K562 (cell line): ENCODE measurements at regions not wholly inside any gene's neighbourhood (a gene's known extent, or its start where the extent isn't known, plus 50 kb on each side); places are given as distances from the start of the nearest gene placed in this dataset.

Experiments used
- ATAC-seq: fragments of 200-7000 bp; cut with Tn5 transposase; 3 replicates; pipeline ENCODE4 v1.9.1; 2020; ENCODE audit warnings: moderate library complexity
- BruUV-seq: library from RNA; stranded (reverse); fragments of 400-500 nt; replicated peaks from 2 replicates; lab custom pipeline; 2021; lab: Mats Ljungman, UMichigan
- CTCF ChIA-PET: fragments of 300-600 bp; formaldehyde crosslinking; extraction: SDS; loops from one replicate; lab custom pipeline; 2021; ENCODE audit warnings: low intra/inter-chr PET ratio; lab: Yijun Ruan, JAX
- POLR2A ChIA-PET: fragments of 300-600, 350-650 bp; sonication (Branson Sonifier 250); formaldehyde crosslinking; extraction: SDS; loops from one replicate; lab custom pipeline; 2021; ENCODE audit warnings: antibody characterized with exemption, inconsistent platforms; lab: Yijun Ruan, JAX
- DNase-seq, 4 experiments: peaks; one replicate each; pipeline versions ENCODE4 v3.0.0 to v3.0.0-alpha.2; 2011 to 2018; ENCODE audit warnings: low spot score in 3 of 4, mixed read lengths in 3 of 4; ENCODE audit errors: extremely low read depth in 1 of 4
- FAIRE-seq: peaks from 2 replicates; lab custom pipeline; 2011; peaks lifted over from hg19 to GRCh38; lab: Jason Lieb, UNC
- H2AFZ ChIP-seq: 2 replicates; pipeline ENCODE4 v1.6.0; 2011; ENCODE audit warnings: low read depth, low read length, control low read depth, inconsistent platforms
- H3K27ac ChIP-seq: fragments of 200-600 bp; 3 replicates; pipeline ENCODE4 v1.8.0; 2011; ENCODE audit warnings: low read depth, mild to moderate bottlenecking, control low read depth, inconsistent platforms, low read length, moderate library complexity, mixed read lengths; ENCODE audit errors: extremely low read depth
- H3K27me3 ChIP-seq, 2 experiments: fragments of 300-600 bp in 1 of 2; 2 replicates in 1 of 2; 3 replicates in 1 of 2; pipeline versions ENCODE4 v1.6.0 to v1.8.0; 2011; ENCODE audit warnings: inconsistent platforms in 2 of 2, low read length in 2 of 2, mild to moderate bottlenecking in 1 of 2, mixed read lengths in 1 of 2, moderate library complexity in 1 of 2; ENCODE audit not compliant: control insufficient read depth in 2 of 2, insufficient read depth in 2 of 2
- H3K36me3 ChIP-seq: fragments of 300-600 bp; 3 replicates; pipeline ENCODE4 v1.8.0; 2011; ENCODE audit warnings: mild to moderate bottlenecking, low read length, inconsistent platforms; ENCODE audit not compliant: control insufficient read depth, insufficient read depth
- H3K4me1 ChIP-seq, 2 experiments: fragments of 200-600 bp in 1 of 2; replicated peaks in 1 of 2; 2 replicates in 1 of 2; 3 replicates in 1 of 2; pipeline versions ENCODE4 v1.5.1 to v1.8.0; 2011; ENCODE audit warnings: inconsistent platforms in 2 of 2, low read length in 2 of 2, mild to moderate bottlenecking in 1 of 2, mixed read lengths in 1 of 2, moderate library complexity in 1 of 2; ENCODE audit not compliant: control insufficient read depth in 2 of 2, insufficient read depth in 2 of 2
- H3K4me2 ChIP-seq: 2 replicates; pipeline ENCODE4 v1.6.1; 2011; ENCODE audit warnings: low read length, control low read depth, inconsistent platforms, mixed read lengths; ENCODE audit not compliant: insufficient read depth
- H3K4me3 ChIP-seq: fragments of 200-600 bp; sonication (generic), shearing (Covaris generic); 2 replicates; pipeline ENCODE4 v1.5.1; 2016; ENCODE audit warnings: control low read depth, inconsistent platforms
- H3K79me2 ChIP-seq: fragments of 200-600 bp; 3 replicates; pipeline ENCODE4 v1.8.0; 2011; ENCODE audit warnings: low read length, inconsistent platforms; ENCODE audit not compliant: control insufficient read depth, insufficient read depth
- H3K9ac ChIP-seq, 2 experiments: 2 replicates each; pipeline versions ENCODE4 v1.6.0 to v1.6.1; 2011; ENCODE audit warnings: low read depth in 2 of 2, low read length in 2 of 2, control low read depth in 1 of 2, inconsistent platforms in 1 of 2, mild to moderate bottlenecking in 1 of 2, mixed read lengths in 1 of 2; ENCODE audit not compliant: insufficient read depth in 1 of 2
- H3K9me1 ChIP-seq: one replicate; pipeline ENCODE4 v1.6.0; 2011; ENCODE audit warnings: inconsistent platforms, mild to moderate bottlenecking, low read length, moderate library complexity; ENCODE audit not compliant: control insufficient read depth, insufficient read depth
- H3K9me3 ChIP-seq: replicated peaks from 2 replicates; pipeline ENCODE4 v1.5.1; 2011; ENCODE audit warnings: low read depth, low read length, inconsistent platforms; ENCODE audit not compliant: control insufficient read depth, insufficient read depth
- H4K20me1 ChIP-seq: replicated peaks from 2 replicates; pipeline ENCODE4 v1.6.1; 2011; ENCODE audit warnings: low read length, inconsistent platforms, mixed read lengths; ENCODE audit not compliant: control insufficient read depth, insufficient read depth
- EGR1 ChIP-seq: fragments of 450-650 bp; conservative IDR thresholded peaks from 2 replicates; pipeline ENCODE4 v1.6.1; 2017; ENCODE audit warnings: mild to moderate bottlenecking
- HDAC6 ChIP-seq: IDR thresholded peaks from 2 replicates; pipeline ENCODE4 v1.6.1; 2012; ENCODE audit warnings: low read depth, mild to moderate bottlenecking, control low read depth, inconsistent platforms, low read length, moderate library complexity
- HMG20A ChIP-seq: fragments of 450-650 bp; formaldehyde crosslinking; conservative IDR thresholded peaks from 2 replicates; pipeline ENCODE4 v1.4.0; 2020; ENCODE audit warnings: mild to moderate bottlenecking, mixed read lengths
- HMGN3 ChIP-seq: IDR thresholded peaks from 2 replicates; pipeline ENCODE4 v1.6.1; 2011; ENCODE audit warnings: borderline replicate concordance, low read depth, mild to moderate bottlenecking, mixed read lengths, low read length; ENCODE audit not compliant: insufficient read length; ENCODE audit errors: extremely low read depth
- MAFG ChIP-seq: fragments of 450-650 bp; conservative IDR thresholded peaks from 2 replicates; pipeline ENCODE4 v1.6.1; 2016; ENCODE audit warnings: missing genetic modification characterization, missing compliant biosample characterization
- MED1 ChIP-seq: sonication (generic); formaldehyde crosslinking; IDR thresholded peaks from 2 replicates; pipeline ENCODE4 v1.8.1; 2023; ENCODE audit warnings: missing genetic modification reagents, borderline replicate concordance
- RAD51 ChIP-seq: fragments of 450-650 bp; IDR thresholded peaks from 2 replicates; pipeline ENCODE4 v1.7.1; 2016; ENCODE audit warnings: low read depth, mild to moderate bottlenecking, borderline replicate concordance
- SMAD3 ChIP-seq: fragments of 450-650 bp; formaldehyde crosslinking; conservative IDR thresholded peaks from 2 replicates; pipeline ENCODE4 v1.4.0; 2020; ENCODE audit warnings: mild to moderate bottlenecking
- SMARCB1 ChIP-seq: IDR thresholded peaks from 2 replicates; pipeline ENCODE4 v1.6.1; 2011; ENCODE audit warnings: improper control_type of control experiment, low read depth; ENCODE audit not compliant: insufficient read length
- THRB ChIP-seq: fragments of 450-650 bp; formaldehyde crosslinking; conservative IDR thresholded peaks from 2 replicates; pipeline ENCODE4 v1.4.0; 2022; ENCODE audit warnings: mild to moderate bottlenecking, missing genetic modification characterization
- TSC22D4 ChIP-seq: fragments of 450-650 bp; IDR thresholded peaks from 2 replicates; pipeline ENCODE4 v1.6.1; 2016; ENCODE audit warnings: missing genetic modification characterization, missing biosample characterization, control low read depth
- ZNF408 ChIP-seq: fragments of 250-450 bp; sonication (Bioruptor Pico); IDR thresholded peaks from 2 replicates; pipeline ENCODE4 v1.4.0; 2020; ENCODE audit warnings: low read depth, mild to moderate bottlenecking, moderate library complexity
- ZZZ3 ChIP-seq: fragments of 450-650 bp; IDR thresholded peaks from 2 replicates; pipeline ENCODE4 v1.6.1; 2016; ENCODE audit warnings: antibody characterized with exemption, mild to moderate bottlenecking, moderate library complexity
- WGBS: fragments of 100-300 bp; shearing (Covaris generic); methylation state at CpG from one replicate; pipeline ENCODE4 v1.1.6; 2016; ENCODE audit warnings: low coverage, mixed read lengths; ENCODE audit not compliant: insufficient coverage; ENCODE audit errors: missing lambda C conversion rate; 5-methylcytosine and 5-hydroxymethylcytosine counted together
- in situ Hi-C: fragments of 300-500 bp; cut with MboI; formaldehyde crosslinking; loops from 4 replicates; pipeline ENCODE4 v1.15.0; 2018; ENCODE audit warnings: inconsistent platforms, mixed read lengths
- intact Hi-C: fragments of 100-400 bp; cut with micrococcal nuclease; formaldehyde crosslinking; loops from 2 replicates; pipeline ENCODE4 v1.14.2; 2022

DNA sequence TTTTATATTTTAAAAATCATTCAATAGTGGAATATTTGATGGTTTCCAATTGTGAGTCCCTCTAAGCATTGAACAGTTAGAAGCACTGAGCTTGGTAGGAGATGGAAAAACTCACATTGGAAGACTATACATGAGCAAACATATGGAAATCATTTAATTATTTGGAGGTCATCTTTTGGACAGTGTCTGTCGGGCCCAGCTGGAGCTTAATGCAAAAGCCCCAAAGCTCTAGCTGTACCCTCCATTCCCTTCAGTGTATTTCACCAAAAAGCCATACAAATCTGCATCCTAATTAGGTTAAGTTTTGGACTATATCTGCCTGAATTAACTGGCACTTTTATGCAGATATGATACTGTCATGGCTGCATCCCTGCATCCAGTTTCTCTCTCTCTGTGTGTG is 365.7 kb downstream of the FLRT2 start:
- FAIRE-seq (no peak), ATAC-seq (no peak), DNase-seq (no peak)
- H3K27ac ChIP-seq: no peak overlapping the region
- no peaks in the 10 kb centered on the region for H3K9me3 ChIP-seq
- no peaks in the 10 kb centered on the region for H3K36me3 ChIP-seq
- H3K27me3 ChIP-seq: no peaks in the 10 kb centered on the region
- 0% methylated on average over 1 of the region's 1 CpG for WGBS
- CTCF ChIA-PET: no interaction called here
- POLR2A ChIA-PET: no interaction called here
- intact Hi-C loops: no loop called here
- no peaks in the 10 kb centered on the region for H3K4me1 ChIP-seq
- BruUV-seq: no TSS peak
- TF ChIP-seq MAFG (tag): no peak
- TF ChIP-seq ZZZ3: no peak
- TF ChIP-seq HDAC6: no peak
- TF ChIP-seq SMAD3 (CRISPR knock-in tag): no peak
- no peak for TF ChIP-seq MED1 (CRISPR knock-in tag)
- no peak for TF ChIP-seq ZNF408
- H3K79me2 ChIP-seq: no peaks in the 10 kb centered on the region
- H3K4me3 ChIP-seq: no peak overlapping the region
- no peaks in the 10 kb centered on the region for H4K20me1 ChIP-seq
- H3K9me1 ChIP-seq: no peaks in the 10 kb centered on the region
- no peak overlapping the region for H3K4me2 ChIP-seq
- H2AFZ ChIP-seq: no peak overlapping the region
- H3K9ac ChIP-seq: no peak overlapping the region
- in situ Hi-C loops: no loop called here

DNA sequence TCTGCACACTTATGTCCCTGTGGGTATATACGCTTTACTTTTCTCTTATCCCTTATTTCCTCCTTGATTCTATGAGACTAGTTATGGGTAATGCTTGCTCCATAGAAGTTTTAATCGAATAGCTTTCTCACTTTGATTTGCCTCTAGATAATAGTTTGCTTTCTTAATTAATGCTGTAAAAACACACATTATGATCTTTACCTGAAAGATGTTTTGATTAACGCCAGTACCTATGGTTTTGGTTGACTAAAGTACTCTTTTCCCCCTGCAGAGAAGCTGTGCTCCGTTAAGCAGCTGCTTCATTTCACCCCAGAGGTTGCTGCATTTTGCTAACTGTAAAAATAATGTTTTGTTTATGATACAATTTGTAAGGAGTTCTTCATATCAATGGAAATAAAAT is 362.3 kb downstream of the FLRT2 start:
- ATAC-seq (no peak), FAIRE-seq (no peak), DNase-seq (no peak)
- in situ Hi-C loops: no loop called here
- H3K79me2 ChIP-seq: no peaks in the 10 kb centered on the region
- no peaks in the 10 kb centered on the region for H3K9me3 ChIP-seq
- no TSS peak for BruUV-seq
- H4K20me1 ChIP-seq: no peaks in the 10 kb centered on the region
- no peak overlapping the region for H3K27ac ChIP-seq
- no peak overlapping the region for H3K4me2 ChIP-seq
- no peaks in the 10 kb centered on the region for H3K27me3 ChIP-seq
- no peaks in the 10 kb centered on the region for H3K4me1 ChIP-seq
- POLR2A ChIA-PET: no interaction called here
- CTCF ChIA-PET: no interaction called here
- H3K9ac ChIP-seq: no peak overlapping the region
- 0% methylated on average over 4 of the region's 4 CpGs for WGBS
- H3K36me3 ChIP-seq: no peaks in the 10 kb centered on the region
- no peaks in the 10 kb centered on the region for H3K9me1 ChIP-seq
- intact Hi-C loops: no loop called here
- no peak for TF ChIP-seq RAD51
- TF ChIP-seq HMGN3: no peak
- no peak for TF ChIP-seq EGR1
- TF ChIP-seq THRB (CRISPR knock-in tag): no peak
- no peak for TF ChIP-seq HMG20A (CRISPR knock-in tag)
- TF ChIP-seq SMARCB1: no peak
- no peak for TF ChIP-seq TSC22D4 (tag)
- H2AFZ ChIP-seq: no peak overlapping the region
- H3K4me3 ChIP-seq: no peak overlapping the region
